ENCODE measurements at regions not wholly inside any gene's neighbourhood (a gene's known extent, or its start where the extent isn't known, plus 50 kb on each side); places are given as distances from the start of the nearest gene placed in this dataset.

- 76 to 89% methylated on average over 5 of the region's 5 CpGs for WGBS, 2 donors (ENCODE audit: low coverage in 1 of 2)
- Histone ChIP-seq H3K4me3 (no peak overlapping the region), H3K27me3 (no peaks in the 10 kb centered on the region), H3K27ac (no peak overlapping the region), H3K9me3 (peaks cover 0 to 4% (median 0%) of the 10 kb centered on the region in 3 donors), H3K4me1 (no peaks in the 10 kb centered on the region), H3K36me3 (no peaks in the 10 kb centered on the region)
- TF ChIP-seq CTCF (IDR thresholded peaks at IDR 0.05) = no peak
- TF ChIP-seq EP300 (IDR thresholded peaks at IDR 0.05) = no peak
- no peak for TF ChIP-seq POLR2A (IDR thresholded peaks at IDR 0.05)
- TF ChIP-seq POLR2AphosphoS5 (IDR thresholded peaks at IDR 0.05) = no peak
- ATAC-seq = no peak
Observed at GRCh38 chr5:99068944-99069650, 140.3 kb upstream of the CHD1 start.

- Histone ChIP-seq H3K27me3 (peaks cover 9% of the 10 kb centered on the region), H3K9me3 (no peaks in the 10 kb centered on the region), H3K4me3 (no peak overlapping the region), H3K4me1 (peaks cover 0 to 8% (median 0%) of the 10 kb centered on the region in 3 donors), H3K27ac (no peak overlapping the region), H3K36me3 (no peaks in the 10 kb centered on the region)
- no peak for TF ChIP-seq POLR2AphosphoS5 (IDR thresholded peaks at IDR 0.05)
- no peak for TF ChIP-seq POLR2A (IDR thresholded peaks at IDR 0.05)
- TF ChIP-seq EP300 (IDR thresholded peaks at IDR 0.05) = no peak
- TF ChIP-seq CTCF (IDR thresholded peaks at IDR 0.05) = no peak
- no peak for ATAC-seq
- 87 to 93% methylated on average over 5 of the region's 5 CpGs for WGBS, 2 donors (ENCODE audit: low coverage in 1 of 2)
Observed at GRCh38 chr5:99063737-99064136, 134.9 kb upstream of the CHD1 start.

- H3K36me3 ChIP-seq = no peaks in the 10 kb centered on the region
- no peak overlapping the region for H3K4me3 ChIP-seq
- peaks cover 9% of the 10 kb centered on the region for H3K27me3 ChIP-seq
- TF ChIP-seq EP300 (IDR thresholded peaks at IDR 0.05) = no peak
- no peak for TF ChIP-seq POLR2A (IDR thresholded peaks at IDR 0.05)
- no peak for TF ChIP-seq POLR2AphosphoS5 (IDR thresholded peaks at IDR 0.05)
- TF ChIP-seq CTCF (IDR thresholded peaks at IDR 0.05) = no peak
- no peak for ATAC-seq
- H3K27ac ChIP-seq = no peak overlapping the region
- H3K4me1 ChIP-seq = peaks cover 0 to 8% (median 0%) of the 10 kb centered on the region in 3 donors
- no peaks in the 10 kb centered on the region for H3K9me3 ChIP-seq
- WGBS, 2 donors (ENCODE audit: low coverage in 1 of 2) = 28 to 31% methylated on average over 2 of the region's 2 CpGs
Observed at GRCh38 chr5:99061711-99062110, 132.9 kb upstream of the CHD1 start.

- TF ChIP-seq POLR2A (IDR thresholded peaks at IDR 0.05) = no peak
- TF ChIP-seq CTCF (IDR thresholded peaks at IDR 0.05) = no peak
- no peak for TF ChIP-seq EP300 (IDR thresholded peaks at IDR 0.05)
- TF ChIP-seq POLR2AphosphoS5 (IDR thresholded peaks at IDR 0.05) = no peak
- Histone ChIP-seq H3K36me3 (no peaks in the 10 kb centered on the region), H3K9me3 (no peaks in the 10 kb centered on the region), H3K27ac (no peak overlapping the region), H3K27me3 (peaks cover 9% of the 10 kb centered on the region), H3K4me3 (no peak overlapping the region), H3K4me1 (peaks cover 0 to 8% (median 0%) of the 10 kb centered on the region in 3 donors)
- no peak for ATAC-seq
- WGBS, 2 donors (ENCODE audit: low coverage in 1 of 2) = 64% methylated on average over 2 of the region's 2 CpGs; no CpG with 5 or more reads in 1 of the 2 donors
Observed at GRCh38 chr5:99061299-99061698, 132.5 kb upstream of the CHD1 start.
